Astrocyte (in vitro differentiated cells and primary cell): ENCODE measurements at regions not wholly inside any gene's neighbourhood (a gene's known extent, or its start where the extent isn't known, plus 50 kb on each side); places are given as distances from the start of the nearest gene placed in this dataset.

Experiments
- EZH2 ChIP-seq: IDR thresholded peaks from 2 replicates; pipeline ENCODE4 v1.6.1; 2012; ENCODE audit warnings: mild to moderate bottlenecking, low read length, inconsistent platforms; ENCODE audit not compliant: insufficient read depth
- TF ChIP-seq, protein P1 (sequence below): IDR thresholded peaks from 2 replicates; pipeline ENCODE4 v1.5.1; 2011; ENCODE audit warnings: low read depth, mild to moderate bottlenecking, inconsistent platforms, low read length, moderate library complexity; ENCODE audit not compliant: insufficient read depth

DNA sequence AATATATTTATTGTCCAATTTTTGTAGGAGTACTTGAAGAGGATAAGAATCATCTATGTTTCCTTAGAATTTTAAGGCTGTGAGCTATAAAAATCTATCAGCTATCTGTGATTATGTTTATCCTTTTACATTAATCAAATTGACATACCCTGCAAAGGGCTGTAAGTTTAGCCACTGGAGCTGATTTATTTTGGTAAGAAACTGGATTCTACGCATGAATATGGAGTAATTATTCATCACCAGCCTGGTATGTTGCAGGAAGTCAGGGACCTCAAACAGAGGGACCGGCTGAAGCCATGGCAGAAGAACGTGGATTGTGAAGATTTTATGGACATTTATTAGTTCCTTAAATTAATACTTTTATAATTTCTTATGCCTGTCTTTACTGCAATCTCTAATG lies 696.9 kb downstream of the DNAJB9 start:
- TF ChIP-seq, protein P1, sequence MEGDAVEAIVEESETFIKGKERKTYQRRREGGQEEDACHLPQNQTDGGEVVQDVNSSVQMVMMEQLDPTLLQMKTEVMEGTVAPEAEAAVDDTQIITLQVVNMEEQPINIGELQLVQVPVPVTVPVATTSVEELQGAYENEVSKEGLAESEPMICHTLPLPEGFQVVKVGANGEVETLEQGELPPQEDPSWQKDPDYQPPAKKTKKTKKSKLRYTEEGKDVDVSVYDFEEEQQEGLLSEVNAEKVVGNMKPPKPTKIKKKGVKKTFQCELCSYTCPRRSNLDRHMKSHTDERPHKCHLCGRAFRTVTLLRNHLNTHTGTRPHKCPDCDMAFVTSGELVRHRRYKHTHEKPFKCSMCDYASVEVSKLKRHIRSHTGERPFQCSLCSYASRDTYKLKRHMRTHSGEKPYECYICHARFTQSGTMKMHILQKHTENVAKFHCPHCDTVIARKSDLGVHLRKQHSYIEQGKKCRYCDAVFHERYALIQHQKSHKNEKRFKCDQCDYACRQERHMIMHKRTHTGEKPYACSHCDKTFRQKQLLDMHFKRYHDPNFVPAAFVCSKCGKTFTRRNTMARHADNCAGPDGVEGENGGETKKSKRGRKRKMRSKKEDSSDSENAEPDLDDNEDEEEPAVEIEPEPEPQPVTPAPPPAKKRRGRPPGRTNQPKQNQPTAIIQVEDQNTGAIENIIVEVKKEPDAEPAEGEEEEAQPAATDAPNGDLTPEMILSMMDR: no peak
- TF ChIP-seq EZH2: no peak
